ENCODE measurements at regions not wholly inside any gene's neighbourhood (a gene's known extent, or its start where the extent isn't known, plus 50 kb on each side); places are given as distances from the start of the nearest gene placed in this dataset.

DNA sequence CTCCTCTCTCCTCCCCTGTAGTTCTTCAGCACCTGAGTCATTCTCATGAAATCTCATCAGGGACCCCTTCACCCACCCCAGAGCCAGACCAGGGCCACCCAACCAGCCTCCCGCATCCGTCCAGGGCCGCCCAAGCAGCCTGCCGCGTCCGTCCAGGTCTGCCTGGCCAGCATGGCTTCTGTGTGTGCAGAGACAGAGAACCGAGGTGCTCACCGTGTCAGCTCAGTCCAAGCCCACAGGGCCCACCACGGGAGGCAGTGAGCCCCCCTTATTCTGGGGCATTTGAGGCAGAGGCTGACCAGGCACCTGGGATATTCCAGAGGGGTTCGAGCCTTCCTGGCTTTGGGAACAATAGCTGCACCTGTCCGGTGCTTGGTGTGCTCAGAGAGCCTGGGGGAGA, 1117.3 kb downstream of the BRD1 start:
- no peak for DNase-seq

DNA sequence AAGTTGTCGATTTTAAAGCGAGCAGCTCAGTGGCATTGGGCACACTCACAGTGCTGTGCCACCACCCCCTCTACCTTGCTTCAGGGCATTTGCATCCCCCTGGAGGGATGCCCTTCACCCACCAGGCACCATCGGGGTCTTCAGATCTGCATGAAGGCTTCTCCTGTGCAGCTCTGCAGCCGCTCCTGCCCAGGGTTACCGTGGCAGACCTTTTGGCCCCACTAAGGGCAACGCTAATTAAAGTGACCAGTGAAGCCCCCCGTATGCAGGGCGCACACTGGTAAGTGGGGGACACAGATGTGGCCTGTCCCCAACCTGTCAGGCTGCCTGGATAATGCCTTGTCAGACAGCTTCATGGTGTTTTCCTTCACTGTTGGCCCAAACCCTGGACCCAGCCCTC, 1117.7 kb downstream of the BRD1 start:
- no peak for DNase-seq

- no peak for DNase-seq
Observed at GRCh38 chr22:48709453-48709852, 1118.2 kb downstream of the BRD1 start.

DNA sequence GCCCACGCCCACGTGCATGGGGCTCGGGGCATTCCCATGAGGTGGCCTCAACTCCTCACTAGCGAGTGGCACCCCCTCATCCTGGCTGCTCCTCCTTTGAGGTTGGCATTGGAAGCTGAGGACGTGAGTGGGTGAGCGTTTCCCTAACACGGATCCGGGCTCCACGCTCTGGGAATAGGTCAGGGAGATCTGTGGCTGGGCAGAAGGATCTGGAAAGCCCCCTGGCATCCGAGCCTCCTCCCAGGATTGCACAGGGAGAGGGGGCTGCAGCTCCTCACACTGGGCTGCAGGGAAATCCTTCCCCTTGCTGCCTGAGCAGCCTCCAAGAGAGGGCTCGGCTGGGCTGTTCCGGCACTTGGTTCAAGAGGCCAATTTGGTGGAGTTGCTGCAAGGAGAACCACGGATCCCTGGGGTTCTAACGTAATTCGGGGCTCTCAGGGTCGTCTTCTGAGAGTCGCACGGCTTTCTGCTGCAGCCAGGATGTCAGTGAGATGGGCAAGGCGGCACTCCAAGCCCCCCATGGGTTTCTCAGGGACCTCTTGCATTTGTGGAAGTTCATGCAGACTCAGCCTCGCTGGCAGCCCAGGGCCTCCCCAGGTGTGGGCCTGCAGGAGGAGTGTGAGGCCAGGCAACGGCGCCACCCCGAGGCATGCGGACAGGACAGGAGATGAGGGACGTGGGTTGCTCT, 1119.0 kb downstream of the BRD1 start:
- DNase-seq: no peak

DNA sequence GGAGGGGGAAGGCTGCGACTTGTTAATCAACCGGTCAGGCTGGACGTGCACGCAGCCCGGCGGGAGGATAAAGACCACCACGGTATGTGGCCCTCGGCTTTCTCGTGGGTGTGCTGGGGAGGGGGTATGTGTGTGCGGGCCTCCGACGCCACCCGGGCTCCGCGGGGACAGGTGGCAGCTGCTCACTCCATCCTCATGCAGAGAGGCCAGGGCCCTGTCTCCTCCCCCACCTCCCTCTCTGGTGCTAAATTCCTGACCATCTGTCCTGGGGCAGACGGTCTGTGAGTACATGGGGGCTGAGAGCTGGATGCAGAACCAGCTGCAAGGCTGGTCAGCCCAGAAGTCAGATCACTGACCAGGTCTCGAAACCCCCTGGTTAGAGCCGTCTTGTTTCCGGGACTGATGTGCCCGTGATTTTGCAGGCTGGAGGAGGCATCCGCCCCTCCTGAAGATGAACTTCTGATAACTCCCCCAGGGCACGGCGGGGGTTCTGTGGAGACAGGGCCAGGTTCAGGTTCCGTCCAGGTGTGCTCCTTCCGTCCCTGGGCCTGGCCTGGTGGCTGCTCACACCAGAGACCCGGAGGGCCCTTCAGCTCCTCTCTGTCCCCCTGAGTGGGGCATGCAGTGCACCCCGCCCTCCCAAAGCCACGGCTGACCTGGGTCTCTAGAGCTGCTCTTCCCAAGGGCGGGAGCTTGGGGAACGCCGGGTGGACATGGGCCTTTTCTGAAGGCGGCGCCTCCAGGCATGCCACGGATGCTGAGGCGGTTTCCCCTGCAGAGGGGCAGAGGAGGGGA, 1119.7 kb downstream of the BRD1 start:
- no peak for DNase-seq

GRCh38 chr22:48706934-48707762, 1120.5 kb downstream of the BRD1 start:
- DNase-seq: no peak

- no peak for DNase-seq
Observed at GRCh38 chr22:48705917-48706605, 1121.6 kb downstream of the BRD1 start.

DNA sequence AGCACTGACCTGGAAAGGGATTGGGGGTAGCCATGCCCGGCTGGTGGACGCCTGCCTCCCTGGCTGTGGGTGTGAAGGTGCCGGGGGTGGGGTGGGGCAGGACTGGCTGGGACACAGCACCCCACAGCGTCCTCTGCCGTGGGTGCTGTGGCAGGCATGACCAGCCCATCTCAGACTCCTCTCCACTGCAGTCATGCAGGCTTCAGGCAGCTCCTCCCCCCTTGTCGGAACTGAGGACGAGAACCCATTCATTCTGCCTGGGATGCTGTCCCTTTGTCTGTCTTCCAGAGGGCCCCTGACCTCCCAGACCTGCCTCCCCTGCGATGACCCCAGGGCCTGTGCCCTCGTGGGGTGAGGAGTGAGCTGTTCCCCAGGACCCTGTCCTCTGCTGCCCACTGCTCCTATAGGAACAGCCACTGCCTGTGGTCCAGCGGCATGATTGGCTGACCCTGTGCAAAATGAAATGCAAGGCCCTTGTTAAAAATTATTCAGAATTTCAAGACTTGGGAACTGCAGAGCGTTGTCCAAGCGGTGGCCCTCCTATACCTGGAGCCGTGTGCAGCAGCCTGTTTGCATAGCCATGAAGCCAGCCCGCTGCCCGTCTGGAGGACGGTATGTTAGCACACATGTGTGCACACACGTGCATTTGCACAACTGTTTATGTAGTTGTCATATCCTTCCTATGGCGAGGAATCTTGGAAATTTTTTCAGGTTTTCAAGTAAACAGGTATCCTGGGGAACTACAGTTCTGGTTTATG, 1122.3 kb downstream of the BRD1 start:
- no peak for DNase-seq

DNA sequence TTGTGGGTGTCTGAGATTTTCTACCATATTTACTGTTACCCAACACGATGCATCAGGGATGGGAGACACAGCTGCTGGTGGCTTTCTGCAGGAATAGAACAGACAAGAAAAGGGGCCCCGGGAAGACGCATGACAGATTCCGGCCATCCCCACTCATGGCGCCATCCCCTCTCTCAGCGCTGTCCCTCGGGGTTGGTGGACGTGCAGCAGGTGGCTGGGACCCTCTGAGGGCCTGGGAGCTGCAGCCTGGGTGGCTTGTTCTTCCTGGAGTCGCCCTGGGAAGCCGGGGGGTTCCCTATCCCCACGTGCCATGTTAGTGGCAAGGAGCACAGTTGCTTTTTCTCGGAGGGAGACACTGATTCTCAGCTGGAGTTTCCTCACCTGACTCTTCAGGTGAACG, 1123.3 kb downstream of the BRD1 start:
- DNase-seq: no peak

GRCh38 chr22:48703265-48703941, 1124.3 kb downstream of the BRD1 start:
- no peak for DNase-seq

DNA sequence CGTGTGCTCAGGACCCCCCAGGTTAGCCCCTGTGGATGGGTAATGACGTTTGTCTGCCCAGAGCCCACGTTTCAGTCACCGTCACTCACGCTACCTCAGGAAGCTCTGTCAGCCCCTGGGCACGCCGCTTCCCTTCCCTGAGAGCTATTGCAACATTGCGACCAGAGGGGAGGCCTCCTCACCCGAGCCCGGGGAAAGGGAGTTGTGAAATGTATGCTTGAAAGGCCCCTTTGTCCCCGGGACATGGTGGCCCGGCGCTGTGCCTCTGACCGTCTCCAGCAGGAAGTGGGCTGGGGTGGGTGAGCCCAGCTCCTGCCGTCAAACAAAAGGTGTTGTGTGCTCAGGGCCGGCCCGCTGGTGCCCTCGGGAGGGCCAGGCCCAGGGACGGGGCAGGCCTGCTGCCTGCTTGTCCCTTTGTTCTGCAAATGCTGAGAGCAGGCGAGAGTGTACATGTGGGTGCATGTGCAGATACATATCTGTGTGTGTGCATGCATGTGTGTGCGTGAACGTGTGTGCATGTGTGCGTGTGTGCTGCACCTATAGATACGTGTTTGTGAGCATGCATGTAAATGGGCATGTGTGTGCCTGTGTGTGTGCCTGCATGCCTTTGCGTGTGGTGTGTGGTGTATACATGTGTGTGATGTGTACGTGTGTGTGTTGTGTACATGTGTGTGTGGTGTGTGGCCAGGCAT, 1125.0 kb downstream of the BRD1 start:
- no peak for DNase-seq

- no peak for DNase-seq
Observed at GRCh38 chr22:48701296-48702030, 1126.2 kb downstream of the BRD1 start.

GRCh38 chr22:48700566-48701295, 1126.9 kb downstream of the BRD1 start:
- peak; percentile 9 for DNase-seq

DNA sequence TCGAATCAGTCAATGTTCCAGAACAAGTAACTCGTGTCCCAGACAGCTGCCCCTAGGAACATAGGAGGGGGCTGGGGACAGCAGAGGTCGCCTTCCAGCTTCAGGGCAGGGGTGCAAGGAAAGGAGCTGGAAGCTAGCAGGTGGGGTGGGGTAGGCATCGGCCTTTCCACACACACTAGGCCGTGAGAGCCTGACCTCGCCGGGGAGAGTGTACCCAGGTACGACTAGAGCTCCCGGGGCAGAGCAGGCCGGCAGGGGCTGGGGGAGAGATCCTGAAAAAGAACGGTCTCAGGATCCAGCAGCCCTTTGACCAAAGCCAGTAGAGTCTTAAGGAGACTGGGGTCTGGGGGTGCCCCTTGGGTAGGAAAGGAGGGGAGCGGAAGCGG, 1127.5 kb downstream of the BRD1 start:
- no peak for DNase-seq

DNA sequence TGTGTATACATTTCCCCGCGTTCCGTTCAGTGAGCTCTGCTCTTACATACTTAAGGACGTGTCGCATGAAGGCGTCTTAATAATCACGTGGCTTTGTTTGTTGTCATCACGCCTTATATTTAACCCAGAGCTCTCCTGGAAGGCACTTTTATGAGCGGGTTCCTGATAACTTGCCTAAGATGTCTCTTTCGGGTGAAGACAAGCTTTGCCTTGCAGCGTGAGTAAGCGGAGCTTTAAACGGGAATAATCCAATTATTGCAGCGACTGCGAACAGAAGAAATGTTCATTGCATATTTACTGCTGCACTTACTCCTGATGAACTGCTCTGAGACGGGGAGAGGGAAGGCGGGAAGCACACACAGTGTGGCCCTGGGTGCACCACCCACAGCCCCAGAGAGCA, 1128.2 kb downstream of the BRD1 start:
- DNase-seq: no peak

DNA sequence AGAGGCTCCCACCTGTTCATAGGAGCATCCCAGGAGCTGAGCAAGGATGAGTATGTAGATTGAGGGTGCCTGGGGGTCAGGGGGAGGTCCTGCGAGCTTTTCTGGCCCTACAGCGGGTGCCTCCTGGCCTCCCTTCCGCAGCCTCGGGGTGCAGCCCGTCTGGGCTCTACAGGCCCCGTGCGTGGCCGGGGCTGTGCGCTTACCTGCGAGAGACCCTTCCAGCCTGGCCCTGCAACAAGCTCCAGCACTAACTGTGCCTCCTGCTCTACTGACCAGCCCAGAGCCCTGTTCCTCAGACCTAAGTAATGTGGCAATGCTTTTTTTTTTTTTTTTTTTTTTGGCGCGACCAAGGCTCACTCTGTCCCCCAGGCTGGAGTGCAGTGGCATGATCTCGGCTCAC, 1129.1 kb downstream of the BRD1 start:
- no peak for DNase-seq

DNA sequence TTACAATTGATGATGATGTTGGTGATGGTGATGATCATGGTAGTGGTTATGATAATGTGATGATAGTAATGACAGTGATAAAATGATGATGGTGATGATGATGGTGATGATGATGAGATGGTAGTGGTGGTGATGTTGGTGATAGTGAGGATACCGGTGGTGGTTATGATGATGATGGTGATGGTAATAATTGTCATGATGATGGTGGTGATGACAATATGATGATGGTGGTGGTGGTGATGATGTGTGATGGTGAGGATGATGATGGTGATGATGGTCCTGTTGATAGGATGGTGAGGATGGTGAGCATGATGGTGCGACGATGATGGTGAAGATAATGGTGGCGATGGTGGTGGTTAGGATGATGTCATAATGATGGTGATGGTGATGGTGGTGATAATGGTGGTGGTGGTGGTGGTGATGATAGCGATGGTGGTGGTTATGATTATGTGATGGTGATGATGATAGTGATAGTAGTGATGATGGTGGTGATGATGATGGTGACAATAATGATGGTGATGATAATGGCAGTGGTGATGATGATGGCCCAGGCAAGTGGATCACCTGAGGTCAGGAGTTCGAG, 1129.9 kb downstream of the BRD1 start:
- DNase-seq: no peak

DNA sequence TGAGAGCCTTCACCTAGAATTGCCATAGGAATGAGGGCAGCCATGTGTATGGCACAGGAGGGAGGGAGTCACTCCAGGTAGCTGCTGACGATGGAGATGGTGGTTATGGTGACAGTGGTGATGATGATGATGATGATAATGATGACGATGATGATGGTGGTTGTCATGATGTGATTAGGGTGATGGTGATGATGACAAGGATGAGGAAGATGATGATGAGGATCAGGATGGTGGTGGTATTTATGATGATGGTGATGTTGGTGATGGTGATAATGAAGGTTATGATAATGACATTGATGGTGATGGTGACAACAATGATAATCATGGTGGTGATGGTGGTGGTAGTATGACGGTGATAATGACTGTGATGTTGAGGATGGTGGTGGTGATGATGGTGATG, 1130.5 kb downstream of the BRD1 start:
- DNase-seq: no peak

DNA sequence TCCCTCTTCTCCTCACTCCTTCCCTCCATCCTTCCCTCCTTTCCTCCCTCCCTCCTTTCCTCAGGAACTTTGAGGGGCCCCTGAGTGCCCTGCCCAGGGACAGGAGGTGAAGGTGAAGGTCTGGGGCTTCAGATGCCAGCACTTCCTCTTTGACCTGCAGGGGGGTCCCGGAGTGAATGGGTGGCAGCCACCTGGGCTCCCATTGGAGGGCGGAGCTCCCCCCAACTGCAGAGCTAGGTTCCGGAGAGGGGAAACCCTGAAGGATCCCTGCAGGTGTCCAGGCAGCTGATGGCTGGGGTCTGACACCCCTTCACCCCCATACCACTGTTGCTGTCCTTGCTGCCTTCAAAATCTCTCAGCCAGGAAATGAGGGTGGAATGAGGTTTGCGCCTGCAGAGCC, 1131.3 kb downstream of the BRD1 start:
- no peak for DNase-seq
